HG02884 (cell line): ENCODE measurements at regions not wholly inside any gene's neighbourhood (a gene's known extent, or its start where the extent isn't known, plus 50 kb on each side); places are given as distances from the start of the nearest gene placed in this dataset.
"Not testable (repeated sequence)": the region's sequence is repeated elsewhere in the genome, so short reads cannot be mapped to it uniquely, and the experiment has no call there.

ENCODE experiments used
- ATAC-seq: cut with Tn5 transposase; IDR thresholded peaks from one replicate; pipeline ENCODE4 v1.9.1; 2021; ENCODE audit warnings: mild to moderate bottlenecking, moderate library complexity; ENCODE audit not compliant: unreplicated experiment

- ATAC-seq, result no peak
Measured at GRCh38 chr4:81319657-81320056, 104.6 kb upstream of the PRKG2 start.

DNA sequence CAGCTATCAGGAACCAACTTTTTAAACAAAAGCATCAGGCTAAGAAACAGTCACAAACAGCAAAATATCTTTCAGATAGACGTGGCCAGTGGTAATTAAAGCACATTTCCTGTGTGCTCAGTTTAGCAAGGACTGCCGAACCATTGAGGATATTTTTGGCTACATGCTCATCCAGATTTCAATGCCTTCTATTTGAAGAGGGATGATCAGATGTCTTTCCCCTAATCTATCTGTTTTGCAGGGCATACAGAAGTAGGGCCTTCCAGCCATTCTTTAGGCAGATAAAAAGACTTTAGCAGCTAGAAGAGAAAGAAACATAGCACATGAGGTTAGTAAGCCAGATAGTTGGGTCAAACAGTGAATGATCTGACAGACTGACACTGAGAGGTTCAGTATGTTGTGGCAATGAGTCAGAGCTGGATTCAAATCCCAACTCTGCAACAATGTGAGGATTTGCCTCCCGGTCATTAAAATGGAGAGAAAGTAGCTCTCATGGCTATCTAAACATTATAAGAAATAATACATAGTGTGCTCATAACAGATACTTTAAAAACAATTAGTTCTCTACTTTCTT lies 100.0 kb upstream of the PRKG2 start:
- no peak for ATAC-seq

GRCh38 chr4:81314196-81314896 lies 99.3 kb upstream of the PRKG2 start:
- ATAC-seq, result no peak

DNA sequence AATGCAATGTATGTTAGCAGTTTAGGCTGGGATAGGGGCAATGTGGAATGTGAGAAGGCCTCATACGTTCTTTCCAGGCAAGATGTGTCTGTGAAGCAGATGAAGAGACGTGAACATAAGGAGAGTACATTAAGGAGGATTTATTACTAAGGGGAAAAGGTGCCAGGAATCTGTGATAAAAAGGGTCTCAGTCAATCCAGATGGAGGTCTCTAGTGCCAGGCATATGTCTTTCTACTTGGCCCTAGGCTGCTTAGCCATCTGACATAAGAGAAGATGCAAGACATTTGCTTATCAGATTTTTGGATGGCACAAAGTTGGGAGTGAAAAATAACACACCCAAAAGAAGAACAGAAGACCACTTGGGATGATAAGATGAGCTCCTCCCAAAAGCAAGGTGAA lies 93.0 kb upstream of the PRKG2 start:
- ATAC-seq, result no peak

GRCh38 chr4:81304871-81305270 lies 89.8 kb upstream of the PRKG2 start:
- ATAC-seq, result no peak

DNA sequence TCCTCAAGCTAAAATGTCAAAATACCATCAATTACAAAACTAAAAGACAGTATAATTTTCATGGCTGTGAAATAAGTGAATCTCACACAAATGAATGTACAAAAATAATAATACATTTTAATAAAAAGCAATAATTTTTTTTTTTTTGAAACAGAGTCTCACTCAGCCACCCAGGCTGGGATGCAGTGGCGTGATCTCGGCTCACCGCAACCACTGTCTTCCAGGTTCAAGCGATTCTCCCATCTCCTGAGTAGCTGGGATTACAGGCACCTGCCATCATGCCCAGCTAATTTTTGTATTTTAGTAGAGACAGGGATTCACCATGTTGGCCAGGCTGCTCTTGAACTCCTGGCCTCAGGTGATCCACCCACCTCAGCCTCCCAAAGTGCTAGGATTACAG lies 85.3 kb upstream of the PRKG2 start:
- not testable (repeated sequence) for ATAC-seq

DNA sequence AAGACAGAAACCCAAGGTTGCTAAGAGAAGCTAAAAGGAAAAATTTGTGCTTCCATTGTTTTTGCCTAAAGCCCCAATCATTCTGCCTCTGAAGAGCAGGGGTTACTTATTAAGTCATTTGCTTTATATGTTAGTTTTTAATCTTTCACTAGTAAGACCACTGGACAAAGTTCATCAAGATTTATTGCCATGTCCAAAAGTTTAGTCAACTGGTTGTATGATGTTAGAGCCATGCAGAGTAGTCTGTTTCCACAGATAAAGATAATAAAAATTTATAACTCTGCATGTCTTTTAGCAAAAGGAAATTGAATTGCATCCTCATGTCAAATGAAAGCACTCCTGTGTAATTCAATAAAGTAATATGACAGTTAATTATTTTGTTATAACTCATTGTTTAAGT lies 75.8 kb upstream of the PRKG2 start:
- no peak for ATAC-seq

- ATAC-seq, result no peak
Measured at GRCh38 chr4:81287101-81287500, 72.1 kb upstream of the PRKG2 start.

GRCh38 chr4:81282131-81282530 lies 67.1 kb upstream of the PRKG2 start:
- ATAC-seq, result no peak

- ATAC-seq, result no peak
Measured at GRCh38 chr4:81274460-81274859, 59.4 kb upstream of the PRKG2 start.

DNA sequence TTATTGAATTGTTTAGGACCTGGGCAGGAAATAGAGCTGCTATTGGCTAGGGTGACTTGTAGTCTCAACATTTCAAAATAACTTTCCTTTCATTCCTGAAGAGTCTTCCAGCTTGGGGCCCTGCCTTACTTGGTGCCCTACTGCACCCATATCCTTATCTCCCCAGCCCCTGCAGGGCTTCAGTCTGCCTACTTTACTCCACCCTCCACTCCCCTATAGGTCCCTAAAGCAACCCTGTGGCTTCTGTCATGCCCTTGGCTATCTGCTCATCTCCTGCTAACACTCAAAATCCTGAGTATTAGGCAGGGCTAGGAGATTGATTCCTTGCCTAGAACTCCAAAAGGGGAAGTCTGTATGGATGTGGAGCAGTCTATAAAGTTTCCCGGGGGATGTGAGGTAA lies 57.6 kb upstream of the PRKG2 start:
- ATAC-seq, result no peak
